Fibroblast of peridontal ligament (primary cell): ENCODE measurements at regions not wholly inside any gene's neighbourhood (a gene's known extent, or its start where the extent isn't known, plus 50 kb on each side); places are given as distances from the start of the nearest gene placed in this dataset.
A peak's percentile ranks its signal among the peaks of the same experiment; 100 is the strongest.

ENCODE experiments used
- DNase-seq: peaks from one replicate; pipeline ENCODE4 v3.0.0-alpha.2; 2010; ENCODE audit errors: extremely low read depth

DNA sequence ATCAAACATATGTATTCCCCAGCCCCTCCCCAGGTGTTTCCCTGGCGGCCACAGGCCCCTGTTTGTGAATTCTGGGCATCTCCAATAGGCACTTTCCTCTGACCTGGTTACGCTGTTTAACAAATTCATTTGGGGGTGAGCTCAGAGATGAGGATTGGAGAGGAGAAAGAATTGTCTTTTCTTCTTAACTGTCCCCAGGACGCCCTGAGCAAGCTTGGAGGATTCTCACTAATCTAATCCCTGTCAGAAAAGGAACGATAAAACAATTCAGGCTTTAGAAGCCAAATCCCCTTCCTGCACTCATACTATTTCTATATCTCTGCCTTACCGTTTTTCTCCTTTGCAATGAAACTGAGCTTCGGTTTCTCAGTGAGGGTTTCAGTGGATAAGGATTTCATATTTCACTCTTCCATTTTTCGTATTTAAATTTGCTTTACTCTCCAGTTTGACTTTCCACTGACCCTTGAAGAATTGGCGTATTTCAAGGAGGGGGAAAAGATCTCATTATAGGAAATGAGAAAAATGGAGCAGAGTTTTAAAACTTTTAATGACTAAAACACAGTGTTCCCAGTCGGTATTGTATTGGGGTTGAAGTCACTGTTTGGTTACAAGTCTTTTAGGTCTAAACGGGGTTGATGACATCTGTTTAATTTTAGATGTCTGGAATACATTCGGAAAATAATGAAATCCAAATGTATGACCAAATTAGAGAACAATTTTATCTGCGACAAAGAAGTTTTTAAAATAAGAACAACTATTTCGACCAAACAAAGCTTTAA, 180.1 kb downstream of the MACROH2A1 start:
- peak; percentile 61 for DNase-seq

GRCh38 chr5:135218486-135218755, 180.6 kb downstream of the MACROH2A1 start:
- no peak for DNase-seq

DNA sequence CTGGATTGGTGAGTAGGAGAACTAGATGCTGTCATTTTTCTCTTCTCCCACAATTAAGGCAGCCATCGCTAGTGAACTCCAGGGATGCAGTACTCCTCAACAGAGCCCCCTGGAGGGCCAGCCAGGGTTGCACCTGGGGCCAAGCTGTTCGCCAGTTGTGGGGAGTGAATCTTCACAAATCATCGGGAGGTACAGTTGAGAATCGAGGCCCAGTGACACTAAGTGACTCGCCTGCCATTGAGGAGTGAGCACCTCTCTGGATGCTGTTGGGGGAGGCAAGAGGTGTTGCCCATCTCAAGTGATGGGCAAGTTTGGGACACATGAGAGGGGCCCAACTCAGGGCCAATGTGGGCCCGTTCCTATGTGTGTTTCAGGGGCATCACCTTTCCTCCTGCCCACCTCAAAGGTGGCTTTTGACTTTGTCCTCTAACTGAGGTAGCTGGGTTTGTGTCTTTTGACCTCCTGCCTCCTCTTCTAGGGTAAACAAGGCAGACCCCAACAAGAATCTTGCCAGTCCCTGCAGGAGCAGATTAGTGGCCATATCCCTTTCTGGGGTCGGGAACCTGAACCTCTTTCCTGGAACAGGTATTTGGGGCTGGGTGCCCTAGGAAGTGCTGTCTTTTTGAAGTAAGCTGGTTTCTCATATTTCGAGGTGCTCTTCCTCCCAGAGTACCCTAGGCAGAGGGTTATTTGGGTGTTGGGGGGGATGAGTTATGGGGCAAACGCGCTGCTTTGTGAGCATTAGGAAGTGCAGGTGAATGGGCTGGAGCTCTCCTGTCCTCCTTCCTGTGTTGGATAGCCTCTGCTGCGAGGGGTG, 181.2 kb downstream of the MACROH2A1 start:
- no peak for DNase-seq

DNA sequence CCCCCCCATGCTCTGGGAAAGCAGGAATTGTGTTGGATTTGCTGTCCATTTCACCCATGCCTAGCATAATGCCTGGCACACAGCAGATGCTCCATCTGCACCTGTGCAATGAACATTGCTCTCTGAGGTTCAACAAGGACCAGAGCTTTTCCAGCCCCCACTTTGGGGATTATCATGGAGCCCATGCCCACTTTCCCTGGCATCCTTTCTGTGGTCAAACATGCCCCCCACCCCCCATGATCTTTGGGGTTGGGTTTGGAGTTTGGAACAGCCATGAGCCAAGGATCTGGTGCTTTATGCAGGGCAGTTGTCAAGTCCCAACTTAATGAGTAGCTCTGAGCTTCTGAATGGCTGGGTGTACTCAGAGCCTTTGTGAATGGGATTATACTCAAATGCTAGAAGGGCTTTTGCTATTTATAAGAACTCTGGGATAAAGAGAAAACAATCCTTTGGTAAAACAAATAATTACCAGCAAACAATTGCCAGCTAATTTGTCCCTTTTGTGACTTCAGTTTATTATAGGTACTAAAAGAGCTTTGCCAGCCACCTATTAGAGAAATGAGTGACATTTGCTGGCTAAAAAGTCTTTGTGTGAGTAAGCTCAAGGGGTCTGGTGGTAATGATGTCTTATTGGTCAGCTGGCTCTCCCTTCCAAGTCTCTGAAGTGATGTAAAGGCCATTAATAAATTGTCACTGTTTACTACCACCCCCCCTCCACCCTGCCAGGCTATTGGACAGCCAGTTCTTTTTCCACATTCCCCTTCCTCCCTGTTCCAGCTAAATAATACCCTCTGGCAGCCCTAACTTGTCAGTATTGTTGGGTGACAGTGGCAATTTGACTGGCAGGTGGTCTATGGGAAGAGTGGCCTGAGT, 182.3 kb downstream of the MACROH2A1 start:
- DNase-seq, result no peak

DNA sequence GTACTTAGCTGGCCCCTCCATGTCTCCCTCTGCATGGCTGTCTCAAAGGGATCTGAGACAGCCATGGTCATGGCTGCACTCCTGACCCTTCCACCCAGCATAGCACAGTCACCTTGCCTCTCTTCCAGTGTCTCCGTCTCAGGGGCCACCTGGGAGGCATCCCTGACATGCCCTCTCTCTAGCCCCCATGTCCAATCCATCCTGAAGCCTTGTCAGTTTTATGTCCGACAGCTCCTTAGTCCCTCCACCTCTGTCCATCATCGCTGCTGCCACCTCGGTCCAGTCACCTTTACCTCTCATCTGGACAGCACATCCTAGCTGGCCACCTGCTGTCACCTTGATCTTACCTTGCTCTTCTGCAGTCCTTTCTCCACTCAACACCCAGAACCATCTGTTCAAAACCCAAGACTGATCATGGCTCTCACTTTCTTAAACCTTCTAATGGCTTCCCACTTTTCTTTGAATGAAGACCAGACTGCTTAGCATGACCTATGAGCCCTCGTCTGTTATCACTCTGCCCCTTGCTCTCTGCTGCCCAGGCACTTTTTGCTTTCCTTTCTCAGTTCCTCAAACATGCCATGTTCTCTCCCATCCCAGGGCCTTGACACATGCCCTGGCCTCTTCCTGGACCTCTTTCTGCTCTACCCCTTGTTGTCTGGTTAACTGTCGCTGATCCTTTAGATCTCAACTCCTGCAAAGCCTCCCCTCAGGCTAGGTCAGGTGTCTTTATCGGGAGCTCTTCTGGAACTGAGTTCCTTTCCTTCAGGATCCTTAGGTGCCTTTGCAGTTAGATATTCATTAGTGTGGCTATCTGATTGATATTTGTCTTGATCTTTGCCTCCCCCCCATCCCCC, 181.8 kb upstream of the PITX1 start:
- DNase-seq, result no peak

- DNase-seq, result peak; percentile 66
Measured at GRCh38 chr5:135214897-135215616, 181.0 kb upstream of the PITX1 start.

DNA sequence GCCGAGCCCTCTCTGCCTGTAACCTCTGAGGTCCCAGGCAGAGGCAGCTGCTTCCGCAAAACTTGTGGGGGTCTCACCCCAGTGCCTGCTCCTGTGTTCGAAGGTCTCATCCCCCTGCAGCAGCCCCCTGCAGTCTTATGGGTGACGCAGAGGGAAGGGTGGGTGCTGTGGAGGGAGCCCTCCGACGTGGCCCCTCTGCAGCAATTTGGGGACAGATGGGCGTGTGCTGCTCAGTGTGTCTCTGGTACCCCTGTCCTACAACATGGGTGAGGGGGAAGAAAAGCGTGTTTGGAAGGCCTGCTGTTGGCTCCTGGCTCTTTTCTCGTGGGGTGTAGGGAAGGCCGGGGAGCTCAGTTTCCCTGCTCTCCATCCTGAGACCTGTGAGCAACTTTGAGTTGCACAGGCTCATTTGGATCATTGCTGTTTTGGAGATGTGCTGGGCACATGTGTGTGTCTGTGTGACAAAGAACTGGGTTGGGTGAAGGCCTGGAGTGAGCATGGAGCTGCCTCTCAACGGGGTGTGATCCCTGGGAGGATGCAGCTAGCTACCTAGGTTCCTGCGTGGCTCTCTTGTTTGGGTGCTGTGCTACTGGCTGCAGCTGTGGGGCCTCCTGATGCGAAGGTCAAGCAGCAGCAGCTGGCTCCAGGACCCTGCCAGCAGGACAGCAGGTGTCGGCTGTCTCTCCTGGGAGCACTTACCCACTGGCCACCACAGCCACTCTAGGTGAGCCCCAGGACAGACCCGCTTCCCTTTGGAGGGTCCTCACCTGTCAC, 179.6 kb upstream of the PITX1 start:
- no peak for DNase-seq

DNA sequence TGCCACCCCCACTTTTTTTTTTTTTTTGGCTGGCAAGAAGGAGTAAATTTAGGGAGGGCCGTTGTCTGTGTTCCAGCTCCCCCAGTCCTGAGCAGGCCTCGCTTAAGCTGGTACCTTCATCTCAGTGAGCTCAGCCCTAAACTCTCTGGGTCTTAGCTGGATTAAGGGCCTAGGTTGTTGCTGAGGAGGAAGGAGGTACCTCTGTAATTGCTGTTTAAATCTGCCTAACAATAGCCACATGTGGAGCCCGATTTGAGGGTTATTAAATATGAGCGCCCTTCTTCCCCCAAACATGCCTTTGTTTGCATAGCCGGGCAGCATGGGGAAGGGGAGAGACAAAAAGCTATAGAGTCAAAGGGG, 179.0 kb upstream of the PITX1 start:
- no peak for DNase-seq

DNA sequence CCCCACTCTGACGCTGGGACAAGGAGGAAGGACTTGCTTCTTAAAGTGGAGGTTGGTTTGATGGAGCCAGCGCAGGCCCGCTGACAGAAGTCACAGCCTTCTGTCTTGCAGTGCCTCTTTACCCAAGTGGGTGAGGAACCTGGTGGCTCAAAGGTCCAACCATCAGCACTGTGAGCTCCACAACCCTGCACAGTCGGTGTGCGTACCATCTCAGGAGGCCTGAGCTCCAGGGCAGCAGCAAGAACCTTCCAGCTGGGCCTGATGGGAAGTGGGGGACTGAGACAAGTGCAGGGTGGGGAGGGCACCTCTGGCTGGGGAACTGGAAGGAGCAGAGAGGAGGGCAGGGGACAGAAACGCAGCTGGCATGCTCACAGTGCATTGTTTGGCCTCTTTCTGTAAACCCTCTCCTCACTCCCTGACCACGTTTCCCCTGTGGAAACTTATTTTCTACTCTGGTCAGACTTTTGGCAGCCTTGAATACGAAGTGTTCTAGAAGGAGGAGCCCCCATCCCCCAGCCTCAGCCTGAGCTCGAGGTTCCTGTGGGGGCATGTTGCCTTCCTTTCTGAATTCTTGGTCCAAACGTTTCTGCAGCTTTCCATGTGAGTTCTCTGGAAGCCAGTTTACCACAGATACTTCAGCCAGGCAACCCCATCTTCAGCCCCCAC, 178.5 kb upstream of the PITX1 start:
- peak; percentile 42 for DNase-seq

- no peak for DNase-seq
Measured at GRCh38 chr5:135211791-135212190, 177.8 kb upstream of the PITX1 start.

- DNase-seq, result peak; percentile 68
Measured at GRCh38 chr5:135211083-135211790, 177.2 kb upstream of the PITX1 start.

DNA sequence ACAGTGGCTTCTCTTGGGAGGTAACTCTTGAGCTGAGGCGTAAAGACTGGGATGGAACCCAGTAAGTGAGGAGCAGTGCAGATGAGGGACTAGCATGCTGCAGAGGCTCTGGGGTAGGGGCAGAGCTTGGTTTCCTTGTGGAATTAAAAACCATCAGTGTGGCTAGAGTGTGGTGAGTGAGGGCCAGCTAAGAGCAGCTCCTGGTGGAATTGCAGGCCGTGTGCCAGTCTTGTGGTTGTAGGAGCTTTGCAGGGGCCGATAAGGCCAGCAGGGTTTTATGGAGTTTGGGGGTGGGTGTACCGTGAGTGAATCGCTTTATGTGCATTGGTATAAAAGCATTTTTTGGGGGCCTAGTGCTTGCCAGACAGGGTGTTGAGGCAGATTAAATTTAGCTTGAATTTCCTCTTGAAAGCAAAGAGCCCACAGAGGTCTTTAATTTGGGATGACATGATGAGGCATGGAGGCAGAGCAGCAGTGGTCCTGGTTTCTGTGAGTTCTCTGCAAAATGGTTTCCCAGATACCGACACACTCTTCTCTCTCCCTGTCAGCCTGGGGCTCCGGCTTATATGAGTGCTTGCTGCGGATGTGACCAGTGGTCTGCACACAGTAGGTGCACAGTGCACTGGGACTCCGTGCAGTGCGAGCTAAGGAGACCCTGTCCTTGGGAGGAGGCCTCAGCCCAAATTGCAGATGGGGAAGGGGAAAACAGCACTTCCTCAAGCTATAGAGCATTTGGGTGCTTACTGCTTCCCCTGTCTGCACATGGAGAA, 176.4 kb upstream of the PITX1 start:
- peak; percentile 61 for DNase-seq

DNA sequence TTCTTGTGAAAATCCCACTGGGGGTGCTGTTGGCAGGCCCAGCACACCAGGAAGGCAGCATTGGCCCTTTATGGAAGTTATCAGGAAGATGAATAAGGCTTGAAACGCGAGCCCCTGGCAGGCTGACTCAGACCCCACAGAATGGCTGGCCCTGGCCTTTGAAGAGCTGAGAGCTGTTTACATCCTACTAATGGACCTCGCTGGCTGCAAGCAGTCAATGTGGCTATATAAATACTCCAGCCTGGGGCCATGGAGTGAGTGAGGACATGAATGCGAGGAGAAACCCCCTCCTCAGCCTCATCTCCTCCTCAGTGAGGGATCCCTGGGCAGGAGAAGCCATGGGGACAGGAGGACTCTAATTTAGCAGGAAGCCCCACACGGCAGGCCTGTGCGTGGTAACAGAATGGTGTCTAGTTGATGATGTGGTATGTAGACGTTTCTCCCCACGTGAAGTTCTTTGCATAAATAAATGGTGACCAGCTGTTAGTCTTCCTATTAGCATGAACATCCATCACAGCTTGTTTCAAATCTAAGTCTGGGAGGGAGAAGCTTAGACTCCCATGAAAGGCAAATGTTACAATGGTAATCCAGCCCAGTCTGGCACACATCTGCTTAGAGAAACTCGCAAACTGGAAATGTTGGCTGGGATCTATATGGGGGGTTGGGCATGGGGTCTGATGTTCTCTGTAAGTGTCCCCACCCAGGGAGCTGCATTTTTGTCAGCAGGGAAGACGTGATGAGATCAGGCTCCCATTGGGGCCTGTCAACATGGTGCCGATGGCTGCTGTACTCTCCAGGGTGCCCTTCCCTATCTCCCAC, 175.1 kb upstream of the PITX1 start:
- peak; percentile 98 for DNase-seq

DNA sequence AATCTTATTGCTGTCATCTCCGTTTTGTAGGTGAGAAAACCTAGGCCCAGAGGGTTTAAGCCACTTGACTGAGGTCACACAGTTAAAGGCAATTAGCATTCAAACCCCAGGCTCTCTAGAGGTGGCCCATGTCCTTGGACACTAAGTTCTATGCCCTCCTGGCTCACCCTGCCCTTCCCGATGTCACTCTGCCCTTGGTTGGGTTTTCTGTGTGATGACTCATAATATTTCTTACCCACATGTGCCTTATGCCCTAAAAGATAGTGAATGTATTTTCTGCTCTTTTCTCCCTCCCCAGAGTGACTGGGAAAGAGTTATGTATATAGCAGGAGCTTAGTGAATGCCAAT, 174.5 kb upstream of the PITX1 start:
- DNase-seq, result no peak

- DNase-seq, result no peak
Measured at GRCh38 chr5:135207866-135208265, 173.8 kb upstream of the PITX1 start.

- DNase-seq, result no peak
Measured at GRCh38 chr5:135206862-135207261, 172.8 kb upstream of the PITX1 start.

DNA sequence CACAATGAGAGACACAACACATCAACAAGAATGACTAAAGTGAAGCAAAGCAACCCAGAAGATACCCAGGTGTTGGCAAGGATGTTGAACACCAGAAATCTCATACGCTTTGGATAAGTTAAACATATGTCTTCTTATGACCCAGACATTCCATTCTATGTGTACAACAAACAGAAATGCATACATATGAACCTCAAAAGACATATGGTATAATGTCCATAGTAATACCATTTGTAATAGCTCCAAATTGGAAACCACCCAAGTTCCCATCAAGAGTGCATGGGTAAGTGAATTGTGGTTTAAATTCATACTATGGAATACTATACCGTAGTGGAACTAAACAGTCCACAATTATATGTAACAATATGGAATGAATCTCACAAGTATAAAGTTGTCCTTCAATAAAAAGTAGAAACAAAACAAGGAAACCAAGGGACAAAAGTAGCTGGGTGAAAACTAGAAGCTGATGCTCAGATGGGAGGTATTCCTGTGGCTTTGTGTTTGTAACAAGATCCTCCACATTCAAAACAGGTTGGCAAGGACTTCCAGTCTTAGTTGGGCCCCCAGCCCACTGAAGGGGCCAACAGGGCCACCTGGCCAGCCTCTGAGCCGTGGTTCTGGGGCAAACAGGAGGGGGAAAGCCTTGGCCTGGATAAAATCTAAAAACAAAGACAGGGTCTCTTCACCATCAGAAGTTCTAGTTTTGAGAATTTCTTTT, 171.8 kb upstream of the PITX1 start:
- DNase-seq, result no peak
